Smooth muscle cell (in vitro differentiated cells): ENCODE measurements at regions not wholly inside any gene's neighbourhood (a gene's known extent, or its start where the extent isn't known, plus 50 kb on each side); places are given as distances from the start of the nearest gene placed in this dataset.

ENCODE experiments used
- DNase-seq: peaks from one replicate; lab custom pipeline; 2025; ENCODE audit not compliant: unreplicated experiment; lab: John Stamatoyannopoulos, UW
- H2AFZ ChIP-seq: fragments of 200-600 bp; sonication (generic); 2 replicates; pipeline ENCODE4 v1.6.0; 2016; ENCODE audit warnings: antibody characterized with exemption, low read depth, mild to moderate bottlenecking
- H3F3A ChIP-seq: fragments of 200-600 bp; sonication (generic); 2 replicates; pipeline ENCODE4 v1.6.0; 2017; ENCODE audit warnings: antibody characterized with exemption, low read depth
- H3K27ac ChIP-seq: fragments of 200-600 bp; sonication (generic); 2 replicates; pipeline ENCODE4 v1.5.1; 2016; ENCODE audit warnings: low read depth, mild to moderate bottlenecking
- H3K27me3 ChIP-seq: fragments of 200-600 bp; sonication (generic); 2 replicates; pipeline ENCODE4 v1.6.1; 2016; ENCODE audit warnings: low read depth, mild to moderate bottlenecking
- H3K36me3 ChIP-seq: fragments of 200-600 bp; sonication (generic); 2 replicates; pipeline ENCODE4 v1.5.1; 2016; ENCODE audit warnings: low read depth
- H3K4me1 ChIP-seq: fragments of 200-600 bp; sonication (generic); 2 replicates; pipeline ENCODE4 v1.5.1; 2016; ENCODE audit warnings: low read depth
- H3K4me2 ChIP-seq: fragments of 200-600 bp; sonication (generic); 2 replicates; pipeline ENCODE4 v1.6.0; 2016; ENCODE audit warnings: mild to moderate bottlenecking
- H3K4me3 ChIP-seq: fragments of 200-600 bp; sonication (generic); 2 replicates; pipeline ENCODE4 v1.5.1; 2016; ENCODE audit warnings: mild to moderate bottlenecking
- H3K79me2 ChIP-seq: fragments of 200-600 bp; sonication (generic); 2 replicates; pipeline ENCODE4 v1.6.0; 2016; ENCODE audit warnings: low read depth, mild to moderate bottlenecking
- H3K9ac ChIP-seq: fragments of 200-600 bp; sonication (generic); 2 replicates; pipeline ENCODE4 v1.6.0; 2016; ENCODE audit warnings: low read depth
- H3K9me3 ChIP-seq: fragments of 200-600 bp; sonication (generic); replicated peaks from 2 replicates; pipeline ENCODE4 v1.5.1; 2016; ENCODE audit warnings: low read depth
- H4K20me1 ChIP-seq: fragments of 200-600 bp; sonication (generic); 2 replicates; pipeline ENCODE4 v1.6.0; 2016; ENCODE audit warnings: low read depth
- CTCF ChIP-seq: fragments of 200-600 bp; sonication (generic); IDR thresholded peaks from 2 replicates; pipeline ENCODE4 v1.5.1; 2017; ENCODE audit warnings: borderline replicate concordance, mild to moderate bottlenecking, antibody characterized with exemption; ENCODE audit not compliant: insufficient read depth, poor library complexity, severe bottlenecking
- WGBS: methylation state at CpG from one replicate; pipeline ENCODE4 v1.1.7; 2016; ENCODE audit warnings: low lambda C conversion rate; 5-methylcytosine and 5-hydroxymethylcytosine counted together

- no peak overlapping the region for H3K4me2 ChIP-seq
- no peaks in the 10 kb centered on the region for H3K4me1 ChIP-seq
- 97% methylated on average over 10 of the region's 11 CpGs for WGBS
- no peaks in the 10 kb centered on the region for H3K27me3 ChIP-seq
- DNase-seq = no peak
- H2AFZ ChIP-seq = no peak overlapping the region
- no peak overlapping the region for H3K4me3 ChIP-seq
- no peak overlapping the region for H3K9ac ChIP-seq
- no peaks in the 10 kb centered on the region for H3F3A ChIP-seq
- H3K27ac ChIP-seq = no peak overlapping the region
- no peaks in the 10 kb centered on the region for H4K20me1 ChIP-seq
- H3K9me3 ChIP-seq = no peaks in the 10 kb centered on the region
- no peaks in the 10 kb centered on the region for H3K36me3 ChIP-seq
- no peak for TF ChIP-seq CTCF
- no peaks in the 10 kb centered on the region for H3K79me2 ChIP-seq
These were observed 79.9 kb upstream of the OLFM1 start for GRCh38 chr9:135007601-135008000.

- H3K27ac ChIP-seq = no peak overlapping the region
- H3K4me2 ChIP-seq = no peak overlapping the region
- H3K79me2 ChIP-seq = no peaks in the 10 kb centered on the region
- H3K9me3 ChIP-seq = no peaks in the 10 kb centered on the region
- H3K36me3 ChIP-seq = no peaks in the 10 kb centered on the region
- no peaks in the 10 kb centered on the region for H3K4me1 ChIP-seq
- H3K4me3 ChIP-seq = no peak overlapping the region
- no peak for DNase-seq
- no peaks in the 10 kb centered on the region for H3K27me3 ChIP-seq
- H2AFZ ChIP-seq = no peak overlapping the region
- TF ChIP-seq CTCF = no peak
- no peaks in the 10 kb centered on the region for H3F3A ChIP-seq
- 97% methylated on average over 4 of the region's 8 CpGs for WGBS
- H3K9ac ChIP-seq = no peak overlapping the region
- no peaks in the 10 kb centered on the region for H4K20me1 ChIP-seq
These were observed 79.1 kb upstream of the OLFM1 start for GRCh38 chr9:135008416-135008815.

GRCh38 chr9:135009051-135009560 lies 78.4 kb upstream of the OLFM1 start:
- no peak overlapping the region for H2AFZ ChIP-seq
- no peak overlapping the region for H3K27ac ChIP-seq
- H3F3A ChIP-seq = no peaks in the 10 kb centered on the region
- no peak overlapping the region for H3K4me2 ChIP-seq
- no peaks in the 10 kb centered on the region for H3K4me1 ChIP-seq
- TF ChIP-seq CTCF = no peak
- DNase-seq = no peak
- H3K36me3 ChIP-seq = no peaks in the 10 kb centered on the region
- H3K4me3 ChIP-seq = no peak overlapping the region
- H3K27me3 ChIP-seq = no peaks in the 10 kb centered on the region
- no peaks in the 10 kb centered on the region for H4K20me1 ChIP-seq
- H3K79me2 ChIP-seq = no peaks in the 10 kb centered on the region
- WGBS = 96% methylated on average over 10 of the region's 10 CpGs
- H3K9me3 ChIP-seq = no peaks in the 10 kb centered on the region
- no peak overlapping the region for H3K9ac ChIP-seq

GRCh38 chr9:135009794-135010585 lies 77.5 kb upstream of the OLFM1 start:
- H3K27me3 ChIP-seq = no peaks in the 10 kb centered on the region
- H3K36me3 ChIP-seq = no peaks in the 10 kb centered on the region
- H2AFZ ChIP-seq = no peak overlapping the region
- H3K4me3 ChIP-seq = no peak overlapping the region
- no peak overlapping the region for H3K4me2 ChIP-seq
- H3K4me1 ChIP-seq = no peaks in the 10 kb centered on the region
- no peak overlapping the region for H3K9ac ChIP-seq
- H3K27ac ChIP-seq = no peak overlapping the region
- DNase-seq = no peak
- WGBS = 91% methylated on average over 20 of the region's 20 CpGs
- no peak for TF ChIP-seq CTCF
- H4K20me1 ChIP-seq = no peaks in the 10 kb centered on the region
- H3K79me2 ChIP-seq = no peaks in the 10 kb centered on the region
- no peaks in the 10 kb centered on the region for H3K9me3 ChIP-seq
- no peaks in the 10 kb centered on the region for H3F3A ChIP-seq
